ENCODE measurements at regions not wholly inside any gene's neighbourhood (a gene's known extent, or its start where the extent isn't known, plus 50 kb on each side); places are given as distances from the start of the nearest gene placed in this dataset.
A peak's percentile ranks its signal among the peaks of the same experiment; 100 is the strongest.
"Not testable (repeated sequence)": the region's sequence is repeated elsewhere in the genome, so short reads cannot be mapped to it uniquely, and the experiment has no call there.

DNA sequence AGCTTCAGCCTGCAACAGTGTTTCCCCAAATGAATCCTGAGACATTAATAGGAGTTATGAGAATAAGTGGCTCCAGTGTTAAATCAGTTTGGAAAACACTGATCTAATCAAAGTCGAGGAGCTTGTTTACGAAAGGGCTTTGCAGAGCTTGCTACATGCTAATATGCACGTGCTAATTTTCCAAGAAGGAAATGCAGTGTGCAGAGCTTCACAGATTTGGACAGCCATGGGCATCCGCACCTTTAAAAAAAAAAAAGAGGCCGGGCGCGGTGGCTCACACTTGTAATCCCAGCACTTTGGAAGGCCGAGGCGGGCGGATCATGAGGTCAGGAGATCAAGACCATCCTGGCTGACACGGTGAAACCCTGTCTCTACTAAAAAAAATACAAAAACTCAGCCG lies 79.7 kb upstream of the LMO2 start:
- DNase-seq (ENCODE audit: low spot score), result not testable (repeated sequence)

DNA sequence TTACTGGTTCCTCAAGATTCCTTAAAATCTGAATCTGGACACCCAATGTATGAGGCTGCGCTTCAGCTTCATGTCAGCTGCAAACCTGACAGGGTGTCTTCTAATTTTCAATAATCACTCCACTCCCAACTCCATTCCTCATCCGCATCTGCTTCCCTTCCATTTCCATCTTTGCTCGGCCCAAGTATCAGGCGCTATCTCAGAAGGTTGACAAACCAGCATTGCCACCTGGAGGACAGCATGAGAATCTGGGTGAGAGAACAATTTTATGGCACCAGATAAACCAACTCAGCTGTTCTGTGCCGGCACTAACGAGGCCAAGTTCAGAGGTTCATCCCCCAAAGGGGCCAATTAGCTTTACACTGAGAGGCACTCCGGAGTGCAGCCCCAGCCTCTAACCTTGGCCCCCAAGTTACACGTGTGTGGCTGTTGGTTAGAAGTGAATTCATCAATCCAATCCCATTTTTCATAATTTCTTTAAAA lies 79.1 kb upstream of the LMO2 start:
- DNase-seq (ENCODE audit: low spot score), result peak; percentile 46

- no peak for DNase-seq (ENCODE audit: low spot score)
Observed at GRCh38 chr11:33967451-33967850, 75.6 kb upstream of the LMO2 start.

DNA sequence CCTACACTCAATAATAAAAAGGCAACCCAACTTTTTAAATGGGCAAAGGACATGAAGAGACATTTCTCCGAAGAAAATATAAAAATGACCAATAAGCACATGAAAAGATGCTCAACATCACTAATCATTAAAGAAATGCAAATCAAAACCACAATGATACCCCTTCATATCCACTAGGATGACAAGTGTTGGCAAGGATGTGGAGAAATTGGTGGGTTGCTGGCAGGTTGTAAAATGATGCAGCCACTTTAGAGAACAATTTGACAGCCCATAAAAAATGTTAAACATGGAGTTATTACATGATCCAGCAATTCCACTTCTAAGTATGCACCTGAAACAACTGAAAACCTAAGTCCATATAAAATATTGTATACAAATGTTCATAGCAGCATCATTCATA lies 73.2 kb upstream of the LMO2 start:
- no peak for DNase-seq (ENCODE audit: low spot score)

DNA sequence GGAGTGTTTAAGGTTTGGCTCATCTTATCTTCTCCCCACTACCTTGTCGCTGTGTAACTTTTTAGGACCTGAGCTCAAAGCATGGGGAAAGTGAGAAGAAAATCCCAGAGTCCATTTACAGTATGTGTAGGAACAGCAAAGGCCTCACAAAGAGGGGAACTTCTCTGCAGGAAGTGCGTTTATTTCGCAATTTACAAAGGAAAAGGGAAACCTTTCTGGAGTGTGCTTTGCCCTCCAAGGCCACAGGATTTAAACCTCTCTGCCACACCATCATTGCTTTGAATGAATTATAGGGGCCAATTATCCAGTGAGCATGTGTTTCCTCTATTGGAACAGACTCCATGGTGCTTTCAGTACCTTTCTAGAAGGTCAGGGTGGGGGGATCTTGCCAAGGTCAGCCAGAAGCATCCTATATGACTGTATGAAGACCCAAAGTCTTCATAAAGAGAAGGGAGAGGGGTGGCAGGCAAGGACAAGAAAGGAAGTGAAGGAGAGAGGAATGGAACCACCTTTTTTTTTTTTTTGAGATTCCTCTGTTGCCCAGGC lies 68.1 kb upstream of the LMO2 start:
- DNase-seq (ENCODE audit: low spot score), result no peak

DNA sequence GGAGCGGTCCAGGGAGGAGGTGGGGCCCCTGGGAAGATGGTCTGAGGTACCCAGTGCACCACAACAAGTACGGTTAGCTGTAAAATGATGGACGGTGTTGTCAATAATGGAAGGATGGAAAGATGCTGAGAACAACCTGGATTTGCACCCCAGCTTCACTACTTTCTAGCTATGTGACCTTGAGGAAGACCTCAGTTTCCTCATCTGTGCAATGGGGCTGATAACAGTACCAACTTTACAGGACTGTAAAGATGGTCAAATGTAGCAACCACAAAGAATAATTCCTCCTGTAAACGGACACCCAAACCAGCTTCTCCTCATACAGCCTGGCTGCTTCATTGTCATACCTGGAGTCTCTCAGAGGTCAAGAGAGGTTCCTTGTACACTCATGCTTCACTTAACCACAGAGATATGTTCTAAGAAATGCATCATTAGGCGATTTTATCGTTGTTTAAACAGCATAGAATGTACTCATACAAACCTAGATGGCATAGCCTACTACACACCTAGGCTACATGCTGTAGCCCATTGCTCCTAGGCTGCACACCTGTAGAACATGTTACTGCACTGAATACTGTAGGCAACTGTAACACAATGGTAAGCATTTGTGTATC lies 65.5 kb upstream of the LMO2 start:
- no peak for DNase-seq (ENCODE audit: low spot score)

DNA sequence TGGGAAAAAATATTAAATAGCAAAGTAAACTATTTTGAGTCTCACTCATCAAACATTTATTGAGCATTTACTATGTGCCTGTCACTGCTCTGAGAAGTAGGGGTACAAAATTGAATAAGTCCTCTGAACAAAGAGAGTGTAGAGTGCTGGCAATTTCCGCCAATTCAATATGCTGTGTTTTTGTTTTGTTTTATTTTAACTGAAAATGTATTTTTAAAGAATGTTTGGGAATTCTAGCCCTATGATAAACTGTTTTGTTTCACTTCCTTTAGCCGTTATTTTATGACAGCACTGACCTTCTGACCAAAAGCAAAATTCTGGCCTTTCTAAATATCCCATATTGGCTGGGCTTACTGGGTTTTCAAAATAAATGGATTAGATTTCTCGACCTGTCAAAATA lies 64.7 kb upstream of the LMO2 start:
- DNase-seq (ENCODE audit: low spot score), result no peak

- DNase-seq (ENCODE audit: low spot score), result no peak
Observed at GRCh38 chr11:33953289-33953688, 61.4 kb upstream of the LMO2 start.

DNA sequence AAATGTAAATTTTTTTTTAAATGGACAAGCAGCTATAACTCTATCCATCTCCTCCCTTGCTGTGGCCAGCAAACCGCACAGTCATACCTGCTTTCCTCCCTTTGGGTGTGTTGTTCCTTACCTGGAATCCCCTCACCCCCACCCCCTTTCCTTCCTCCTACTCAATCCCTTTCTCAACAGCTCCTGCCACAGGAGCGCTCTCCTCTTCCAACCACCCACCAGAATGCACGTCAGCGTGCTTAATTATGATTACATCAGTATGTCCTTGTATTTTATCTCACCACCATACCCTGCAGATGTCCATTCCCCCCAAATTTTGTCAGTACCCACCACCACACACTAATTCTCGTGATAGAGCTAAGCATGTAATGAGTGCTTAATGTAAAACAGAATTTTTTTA lies 60.9 kb upstream of the LMO2 start:
- no peak for DNase-seq (ENCODE audit: low spot score)

DNA sequence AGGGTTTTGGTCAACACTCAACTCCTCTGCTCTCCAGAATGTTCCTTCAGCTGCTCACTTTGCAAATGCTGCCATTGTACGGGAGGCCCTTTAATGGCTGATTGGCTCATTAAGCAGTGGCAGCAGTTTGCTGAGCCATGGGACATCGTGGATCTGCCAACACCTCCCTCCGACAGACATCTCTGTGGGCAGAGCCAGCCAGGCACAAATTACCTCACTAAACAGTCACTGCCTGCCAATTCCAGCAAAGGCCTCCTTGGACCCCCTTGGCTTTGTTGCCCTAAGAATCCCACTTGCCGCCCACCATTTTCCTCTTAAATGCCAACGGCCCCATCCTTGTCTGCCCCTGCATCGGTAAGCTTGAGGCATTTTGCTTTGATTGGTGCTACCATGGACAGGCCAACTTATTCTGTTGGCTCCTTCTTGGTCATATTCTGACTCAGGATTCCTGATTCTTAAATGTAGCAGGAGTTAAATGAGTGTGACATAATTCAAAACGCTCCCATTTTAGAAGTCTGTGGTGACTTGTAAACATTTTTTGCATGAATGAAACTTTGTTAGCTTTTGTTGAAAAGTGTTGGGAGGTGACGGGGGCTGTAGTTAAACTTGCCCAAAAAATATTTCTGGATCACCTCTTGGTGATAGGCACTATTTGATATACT lies 57.5 kb upstream of the LMO2 start:
- no peak for DNase-seq (ENCODE audit: low spot score)

DNA sequence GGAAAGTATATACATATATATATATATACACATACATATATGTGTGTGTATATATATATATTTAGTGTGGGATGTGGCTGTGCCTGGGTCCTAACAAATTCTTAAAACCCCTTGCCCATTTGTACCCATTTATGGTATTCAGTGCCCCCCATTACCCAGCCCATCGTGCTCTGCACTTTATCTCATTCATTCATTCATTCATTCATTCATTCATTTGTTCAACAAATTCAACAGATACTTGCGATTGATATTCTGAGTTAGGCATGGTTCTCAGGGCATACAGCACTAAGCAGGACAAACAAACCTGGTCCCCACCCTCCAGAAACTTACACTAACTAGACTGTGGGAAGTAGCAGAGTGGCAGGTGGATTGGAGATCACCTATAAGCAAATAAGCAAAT lies 56.6 kb upstream of the LMO2 start:
- no peak for DNase-seq (ENCODE audit: low spot score)

DNA sequence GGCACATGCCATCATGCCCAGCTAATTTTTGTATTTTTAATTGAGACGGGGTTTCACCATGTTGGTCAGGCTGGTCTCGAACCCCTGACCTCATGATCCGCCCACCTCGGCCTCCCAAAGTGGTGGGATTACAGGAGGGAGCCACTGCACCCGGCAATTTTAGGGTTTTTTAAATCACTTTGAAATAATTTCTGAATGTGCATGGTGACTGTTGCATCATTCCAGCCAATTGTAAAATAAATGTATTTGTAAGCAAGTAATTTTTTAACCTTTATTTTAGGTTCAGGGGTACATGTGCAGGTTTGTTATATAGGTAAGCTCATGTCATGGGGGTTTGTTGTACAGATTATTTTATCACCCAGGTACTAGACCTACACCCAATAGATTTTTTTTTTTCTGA lies 56.0 kb upstream of the LMO2 start:
- DNase-seq (ENCODE audit: low spot score), result not testable (repeated sequence)

GRCh38 chr11:33946930-33947329 lies 55.1 kb upstream of the LMO2 start:
- no peak for DNase-seq (ENCODE audit: low spot score)

DNA sequence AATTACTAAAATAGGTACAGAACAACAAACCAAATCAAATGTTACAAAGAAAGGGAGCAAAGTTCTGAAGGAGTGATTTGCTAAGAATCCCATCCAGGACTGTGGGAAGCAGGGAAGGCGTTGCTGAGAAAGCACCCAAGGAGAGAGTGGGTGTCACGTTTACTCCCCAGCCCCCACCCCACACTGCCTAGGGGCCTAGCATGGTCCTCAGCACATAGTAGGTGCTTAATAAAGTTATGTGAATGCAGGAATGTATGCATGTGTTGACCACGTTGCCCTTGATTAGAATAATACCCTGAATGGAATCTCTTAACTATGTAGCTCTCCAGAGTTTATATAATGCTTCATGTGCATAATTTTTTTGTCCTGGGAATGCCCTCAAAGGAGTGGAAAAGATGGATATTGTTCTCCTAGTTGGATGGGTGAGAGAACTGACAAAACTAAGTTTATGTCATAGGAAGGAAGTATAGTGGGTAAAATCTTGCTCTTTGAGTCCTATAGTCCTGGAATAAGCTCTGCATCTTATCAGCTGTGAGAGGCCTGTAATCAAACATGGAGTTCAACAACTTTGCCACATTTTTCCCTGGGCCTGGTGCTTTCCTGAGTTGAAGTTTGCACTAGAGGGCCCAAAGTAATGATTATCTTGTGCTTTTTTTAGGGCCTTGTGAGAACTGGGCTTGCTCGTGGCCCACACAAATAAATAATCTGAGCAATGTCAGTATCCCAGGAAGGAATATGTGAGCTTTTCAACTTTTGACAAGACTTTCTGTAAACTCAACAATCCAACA lies 53.8 kb upstream of the LMO2 start:
- DNase-seq (ENCODE audit: low spot score), result no peak

DNA sequence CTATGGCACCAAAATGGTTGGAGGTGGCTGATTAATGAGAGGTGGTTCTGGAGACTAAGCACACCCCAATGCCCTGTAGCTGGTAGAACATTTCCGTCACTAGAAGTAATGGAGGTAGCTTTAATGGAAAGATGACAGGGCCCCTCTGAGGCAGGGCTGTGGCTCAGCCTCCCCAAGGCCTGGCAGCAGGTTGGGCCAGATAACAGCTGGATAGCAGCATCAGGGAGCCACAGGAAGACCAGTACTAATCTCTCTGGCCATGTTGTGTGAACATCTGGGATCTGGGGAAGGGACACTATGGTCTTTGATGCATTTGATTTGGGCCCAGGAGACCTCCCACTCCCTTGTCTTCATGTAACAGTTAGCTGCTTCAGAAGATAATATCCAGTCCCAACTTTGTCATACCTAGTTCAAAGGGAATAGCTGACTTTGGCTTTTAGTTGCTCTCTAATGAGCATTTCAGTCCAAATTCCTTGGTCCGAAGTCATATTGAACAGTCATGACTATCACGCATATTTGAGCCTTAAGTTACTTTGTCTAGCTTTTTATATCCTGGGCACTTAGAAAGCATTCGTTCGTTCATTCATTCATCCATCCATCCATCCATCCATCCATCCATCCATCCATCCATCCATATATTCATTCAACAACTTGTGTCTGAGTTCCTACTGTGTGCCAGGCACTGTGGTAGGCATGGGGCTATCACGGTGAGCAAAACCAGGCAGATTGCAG lies 53.0 kb upstream of the LMO2 start:
- no peak for DNase-seq (ENCODE audit: low spot score)

GRCh38 chr11:33944345-33944692 lies 52.4 kb upstream of the LMO2 start:
- no peak for DNase-seq (ENCODE audit: low spot score)

DNA sequence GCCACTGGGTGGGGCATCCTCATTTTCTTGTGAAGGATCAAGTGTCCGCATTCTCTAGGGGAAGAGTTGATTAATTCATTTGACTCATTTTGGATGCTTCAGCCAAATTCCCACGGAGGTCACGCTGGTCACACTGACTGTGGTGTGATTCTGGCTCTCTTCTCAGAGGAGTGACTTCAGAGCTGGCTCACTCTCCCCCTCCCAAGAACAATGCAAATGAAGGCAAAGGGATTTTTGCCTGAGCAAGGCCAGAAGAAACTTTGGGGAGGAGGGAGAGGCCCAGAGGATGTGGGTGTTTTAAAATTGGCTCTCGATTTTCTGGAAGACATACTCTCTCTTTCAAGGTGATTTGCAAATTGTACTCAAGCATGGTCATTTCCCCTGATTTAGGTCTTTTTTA lies 51.1 kb upstream of the LMO2 start:
- DNase-seq (ENCODE audit: low spot score), result no peak

DNA sequence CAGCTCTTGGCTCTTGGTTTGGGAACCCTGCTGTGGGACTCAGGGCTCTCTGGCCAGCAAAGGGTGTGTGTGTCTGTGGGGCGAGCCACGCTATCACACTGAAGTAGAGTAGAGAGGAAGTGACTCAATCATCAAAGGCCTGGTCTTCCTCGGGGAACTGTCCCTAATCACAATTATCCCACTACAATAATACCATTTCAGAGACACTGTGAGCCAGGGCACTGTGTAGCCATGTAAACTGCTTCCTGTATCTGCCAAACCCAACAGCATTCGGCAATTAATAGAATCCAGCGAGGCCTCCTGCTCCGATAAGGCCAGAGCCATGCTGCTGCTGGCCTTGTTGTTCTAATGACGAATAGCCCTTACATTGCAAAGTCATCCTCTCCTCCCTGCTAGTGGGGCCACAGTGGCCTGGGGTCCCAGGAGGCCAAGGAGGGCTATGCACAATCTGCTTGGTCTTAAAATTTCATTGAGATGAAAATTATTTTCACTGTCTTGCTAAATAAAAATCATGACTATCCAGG lies 49.8 kb upstream of the LMO2 start:
- no peak for DNase-seq (ENCODE audit: low spot score)
